ENCODE measurements at regions not wholly inside any gene's neighbourhood (a gene's known extent, or its start where the extent isn't known, plus 50 kb on each side); places are given as distances from the start of the nearest gene placed in this dataset.

DNA sequence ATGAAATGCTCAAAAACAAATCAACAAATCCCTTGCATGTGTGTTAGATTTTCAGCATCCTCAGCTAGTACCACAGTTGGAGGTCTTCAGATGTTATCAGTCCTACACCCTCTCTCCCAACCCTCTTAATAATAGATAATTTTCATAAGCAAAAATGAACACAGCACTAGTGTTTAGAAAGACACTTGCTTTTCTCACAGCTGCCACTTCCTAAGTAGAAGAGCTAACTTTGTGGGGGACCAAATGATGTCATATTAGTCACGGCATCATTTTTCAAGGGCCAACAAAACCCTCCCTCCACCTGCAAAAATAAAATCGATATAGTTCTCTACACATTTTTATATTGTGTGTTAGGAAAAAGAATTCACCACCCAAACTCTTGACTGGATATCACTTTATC lies 163.5 kb upstream of the GYPA start:
- H3K36me3 ChIP-seq (replicated peaks in 1 of 2; ENCODE audit: control insufficient read depth in 1 of 2, insufficient read depth in 2 of 2, low read length in 2 of 2), result no peaks in the 10 kb centered on the region
- no peak overlapping the region for H2AFZ ChIP-seq (ENCODE audit: low read length)
- in situ Hi-C loops (cut with HindIII; ENCODE audit: extremely low pct_ligation_motif_present, low pct_unique_long_range_greater_than_20kb) (no loop called here), intact Hi-C loops (cut with micrococcal nuclease; ENCODE audit: unreplicated experiment) (no loop called here)
- FAIRE-seq (no peak), ATAC-seq (no peak), DNase-seq (ENCODE audit: low spot score) (no peak)
- no TSS peak for BruUV-seq (replicated peaks)
- H4K20me1 ChIP-seq (ENCODE audit: insufficient read depth, low read length), result no peaks in the 10 kb centered on the region
- no peak overlapping the region for H3K4me3 ChIP-seq (replicated peaks in 1 of 3; ENCODE audit: insufficient read depth in 1 of 3, low read depth in 2 of 3, low read length in 3 of 3)
- no peaks in the 10 kb centered on the region for H3K79me2 ChIP-seq (ENCODE audit: insufficient read depth, low read length)
- CTCF ChIA-PET (ENCODE audit: low intra/inter-chr PET ratio, low total read pairs), result no interaction called here
- H3K4me2 ChIP-seq (ENCODE audit: low read depth, low read length), result no peak overlapping the region
- H3K4me1 ChIP-seq (ENCODE audit: insufficient read depth, low read length), result no peaks in the 10 kb centered on the region
- H3K9me3 ChIP-seq (ENCODE audit: low read length), result no peaks in the 10 kb centered on the region
- H3K9ac ChIP-seq (ENCODE audit: insufficient read depth, low read depth, low read length), result no peak overlapping the region
- WGBS (ENCODE audit: low lambda C conversion rate), result 0% methylated on average over 2 of the region's 2 CpGs
- no peak overlapping the region for H3K27ac ChIP-seq (ENCODE audit: extremely low read length, insufficient read depth, low read length)
- TF ChIP-seq ZNF773 (CRISPR knock-in tag; IDR thresholded peaks at IDR 0.05; ENCODE audit: borderline replicate concordance) (no peak), ATF7 (IDR thresholded peaks at IDR 0.05) (no peak), ATF7 (CRISPR knock-in tag; IDR thresholded peaks at IDR 0.05) (no peak), KDM4B (CRISPR knock-in tag; IDR thresholded peaks at IDR 0.05) (no peak), ZNF496 (CRISPR knock-in tag; IDR thresholded peaks at IDR 0.05; ENCODE audit: insufficient replicate concordance) (no peak), ZNF34 (CRISPR knock-in tag; IDR thresholded peaks at IDR 0.05; ENCODE audit: borderline replicate concordance) (no peak), NR2F1 (CRISPR knock-in tag; IDR thresholded peaks at IDR 0.05) (no peak), ZFYVE20 (CRISPR knock-in tag; IDR thresholded peaks at IDR 0.05; ENCODE audit: borderline replicate concordance, low read depth) (no peak), ZNF550 (CRISPR knock-in tag; IDR thresholded peaks at IDR 0.05; ENCODE audit: borderline replicate concordance) (no peak), CREB1 (IDR thresholded peaks at IDR 0.05) (no peak), CREB1 (CRISPR knock-in tag; IDR thresholded peaks at IDR 0.05) (no peak), PTBP1 (IDR thresholded peaks at IDR 0.05; ENCODE audit: low read depth, low read length, poor library complexity, severe bottlenecking) (no peak)
- TF ChIP-seq, protein P1, sequence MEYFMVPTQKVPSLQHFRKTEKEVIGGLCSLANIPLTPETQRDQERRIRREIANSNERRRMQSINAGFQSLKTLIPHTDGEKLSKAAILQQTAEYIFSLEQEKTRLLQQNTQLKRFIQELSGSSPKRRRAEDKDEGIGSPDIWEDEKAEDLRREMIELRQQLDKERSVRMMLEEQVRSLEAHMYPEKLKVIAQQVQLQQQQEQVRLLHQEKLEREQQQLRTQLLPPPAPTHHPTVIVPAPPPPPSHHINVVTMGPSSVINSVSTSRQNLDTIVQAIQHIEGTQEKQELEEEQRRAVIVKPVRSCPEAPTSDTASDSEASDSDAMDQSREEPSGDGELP (IDR thresholded peaks at IDR 0.05; ENCODE audit: borderline replicate concordance, low read depth), result no peak
- TF ChIP-seq, protein P2, sequence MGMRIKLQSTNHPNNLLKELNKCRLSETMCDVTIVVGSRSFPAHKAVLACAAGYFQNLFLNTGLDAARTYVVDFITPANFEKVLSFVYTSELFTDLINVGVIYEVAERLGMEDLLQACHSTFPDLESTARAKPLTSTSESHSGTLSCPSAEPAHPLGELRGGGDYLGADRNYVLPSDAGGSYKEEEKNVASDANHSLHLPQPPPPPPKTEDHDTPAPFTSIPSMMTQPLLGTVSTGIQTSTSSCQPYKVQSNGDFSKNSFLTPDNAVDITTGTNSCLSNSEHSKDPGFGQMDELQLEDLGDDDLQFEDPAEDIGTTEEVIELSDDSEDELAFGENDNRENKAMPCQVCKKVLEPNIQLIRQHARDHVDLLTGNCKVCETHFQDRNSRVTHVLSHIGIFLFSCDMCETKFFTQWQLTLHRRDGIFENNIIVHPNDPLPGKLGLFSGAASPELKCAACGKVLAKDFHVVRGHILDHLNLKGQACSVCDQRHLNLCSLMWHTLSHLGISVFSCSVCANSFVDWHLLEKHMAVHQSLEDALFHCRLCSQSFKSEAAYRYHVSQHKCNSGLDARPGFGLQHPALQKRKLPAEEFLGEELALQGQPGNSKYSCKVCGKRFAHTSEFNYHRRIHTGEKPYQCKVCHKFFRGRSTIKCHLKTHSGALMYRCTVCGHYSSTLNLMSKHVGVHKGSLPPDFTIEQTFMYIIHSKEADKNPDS (CRISPR knock-in tag; IDR thresholded peaks at IDR 0.05), result no peak
- no peaks in the 10 kb centered on the region; a peak in 1 of 5 replicates for H3K27me3 ChIP-seq (ENCODE audit: control insufficient read depth in 1 of 2, insufficient read depth in 2 of 2, low read length in 2 of 2)
- POLR2A ChIA-PET, result no interaction called here
